ENCODE measurements at regions not wholly inside any gene's neighbourhood (a gene's known extent, or its start where the extent isn't known, plus 50 kb on each side); places are given as distances from the start of the nearest gene placed in this dataset.

- H3K9me3 Mint-ChIP-seq: no peaks in the 10 kb centered on the region
- H2BK15ac ChIP-seq (ENCODE audit: low read depth, low read length): no peak overlapping the region
- no peak overlapping the region for H3K9ac ChIP-seq (ENCODE audit: extremely low read depth, insufficient read length, low read length)
- H4K91ac ChIP-seq (ENCODE audit: insufficient read length, low read depth, low read length): no peak overlapping the region
- H4K8ac ChIP-seq (replicated peaks; ENCODE audit: insufficient read length, low read depth, low read length): no peak overlapping the region
- H3K79me1 ChIP-seq (ENCODE audit: insufficient read depth, low read depth, low read length, poor library complexity, severe bottlenecking): no peaks in the 10 kb centered on the region
- DNase-seq: no peak
- no peaks in the 10 kb centered on the region for H3K23me2 ChIP-seq (ENCODE audit: insufficient read length, low read depth, low read length, poor library complexity, severe bottlenecking)
- no peak overlapping the region for H3K14ac ChIP-seq (ENCODE audit: insufficient read depth, low read length)
- no peak overlapping the region for H3K56ac ChIP-seq (ENCODE audit: insufficient read length, low read depth, low read length)
- H3K27ac ChIP-seq (ENCODE audit: insufficient read length, low read depth, low read length): no peak overlapping the region
- no peaks in the 10 kb centered on the region for H4K20me1 ChIP-seq (ENCODE audit: control insufficient read depth, insufficient read depth, insufficient read length)
- no peak overlapping the region for H2BK120ac ChIP-seq (ENCODE audit: low read depth, low read length, poor library complexity, severe bottlenecking)
- H3K4me1 Mint-ChIP-seq: 0 out of 4 replicates have a peak, but pooled peaks cover 0 to 3% of the 10 kb centered on the region in 2 experiments
- no peak overlapping the region for H3K4ac ChIP-seq (ENCODE audit: low read depth, low read length)
- no CpG with 5 or more reads among the region's 3 CpGs for WGBS (ENCODE audit: extremely low coverage, insufficient read length, low lambda C conversion rate)
- no peak overlapping the region for H2AFZ ChIP-seq (ENCODE audit: low read length)
- no peak for TF ChIP-seq CTCF (conservative IDR thresholded peaks at IDR 0.05)
- H4K5ac ChIP-seq (ENCODE audit: insufficient read length, low read depth, low read length): no peak overlapping the region
- H3K4me2 ChIP-seq (ENCODE audit: insufficient read depth, insufficient read length, low read length): no peak overlapping the region
- no peaks in the 10 kb centered on the region for H3K9me3 ChIP-seq (ENCODE audit: control insufficient read depth, low read depth, low read length)
- no peak overlapping the region for H3K4me3 Mint-ChIP-seq
- no peaks in the 10 kb centered on the region for H3K27me3 Mint-ChIP-seq (ENCODE audit: low read depth)
- no peak overlapping the region for H3K23ac ChIP-seq (ENCODE audit: insufficient read length, low read depth, low read length)
- H2AK5ac ChIP-seq (ENCODE audit: insufficient read length, low read length): no peak overlapping the region
- no peak overlapping the region for H2BK5ac ChIP-seq (ENCODE audit: insufficient read length, low read length)
- no peaks in the 10 kb centered on the region; a peak in 1 of 7 replicates for H3K36me3 Mint-ChIP-seq (ENCODE audit: insufficient read depth in 1 of 3, low read depth in 3 of 3)
- H3K27me3 ChIP-seq (ENCODE audit: insufficient read depth, low read length): no peaks in the 10 kb centered on the region
- H3K18ac ChIP-seq (ENCODE audit: insufficient read length, low read depth, low read length): no peak overlapping the region
- no peak overlapping the region for H2BK12ac ChIP-seq (ENCODE audit: insufficient read length, low read depth, low read length)
- no peaks in the 10 kb centered on the region for H3K79me2 ChIP-seq (ENCODE audit: insufficient read depth, low read length)
- no peaks in the 10 kb centered on the region for H3K4me1 ChIP-seq (ENCODE audit: insufficient read depth, low read length)
- H2BK20ac ChIP-seq (ENCODE audit: low read depth, low read length, poor library complexity, severe bottlenecking): no peak overlapping the region
- H3T11ph ChIP-seq (ENCODE audit: low read length): no peak overlapping the region
- no peak overlapping the region for H3K27ac Mint-ChIP-seq
These were observed 197.8 kb upstream of the NR4A3 start for GRCh38 chr9:99623780-99624364.
